ENCODE measurements at regions not wholly inside any gene's neighbourhood (a gene's known extent, or its start where the extent isn't known, plus 50 kb on each side); places are given as distances from the start of the nearest gene placed in this dataset.
"Not testable (repeated sequence)": the region's sequence is repeated elsewhere in the genome, so short reads cannot be mapped to it uniquely, and the experiment has no call there.

DNA sequence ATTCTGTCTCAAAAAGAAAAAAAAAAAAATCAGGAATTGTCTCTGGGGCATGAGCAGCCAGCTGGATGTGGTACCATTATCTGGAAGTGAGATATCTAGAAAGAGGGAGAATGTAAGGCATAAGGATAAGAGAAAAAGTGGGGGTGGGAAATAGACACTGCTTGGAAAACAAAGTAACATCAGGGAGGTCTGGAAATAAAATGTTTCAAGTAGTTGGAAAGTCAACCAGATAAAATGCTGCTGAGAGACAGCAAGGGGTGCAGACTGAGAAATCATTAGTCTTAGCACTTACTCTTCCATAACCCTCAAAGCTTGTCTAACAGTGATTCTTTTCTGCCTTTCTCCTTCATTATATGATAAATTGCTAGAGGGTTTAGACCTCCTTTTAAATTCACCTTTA, 159.7 kb upstream of the TBL1XR1 start:
- Mint-ChIP-seq H3K4me3 (no peak overlapping the region), H3K27me3 (no peaks in the 10 kb centered on the region), H3K9me3 (no peaks in the 10 kb centered on the region), H3K4me1 (peaks cover 66% of the 10 kb centered on the region), H3K36me3 (no peaks in the 10 kb centered on the region), H3K27ac (peak overlapping the region; percentile 98)

DNA sequence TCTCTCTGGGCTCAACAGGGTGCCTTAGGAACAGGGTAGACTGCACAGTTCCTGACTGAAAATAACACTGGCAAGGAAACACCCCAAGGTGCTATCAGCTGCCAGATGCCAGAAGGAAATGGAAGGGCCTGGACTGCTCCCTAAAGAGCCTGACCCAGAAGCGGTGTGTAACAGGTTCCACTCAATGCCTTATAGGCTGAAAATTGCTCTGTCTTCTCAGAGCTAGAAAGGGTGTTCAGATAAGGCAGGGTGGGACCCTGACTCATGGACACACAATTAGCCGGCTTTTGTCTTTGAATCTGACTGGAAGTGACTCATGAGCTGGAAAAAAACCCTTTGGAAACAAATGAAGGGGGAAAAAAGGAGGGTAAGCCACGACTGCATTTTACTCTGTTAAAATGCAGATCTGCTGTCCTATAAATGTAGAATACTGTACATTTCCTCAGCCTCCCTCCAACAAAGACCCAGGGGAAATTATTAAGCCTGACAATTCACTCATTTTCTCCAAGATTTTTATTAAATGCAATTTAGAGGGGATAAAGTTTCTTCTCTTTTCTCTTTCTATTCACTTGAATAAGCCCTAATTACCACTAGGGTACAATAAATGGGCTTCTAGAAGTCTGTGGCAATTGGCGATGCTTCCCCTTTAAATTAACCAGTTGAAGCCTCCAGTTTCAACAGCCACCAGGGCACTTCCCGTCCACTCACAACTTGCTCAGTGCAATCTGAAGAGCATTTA, 160.2 kb upstream of the TBL1XR1 start:
- H3K27ac Mint-ChIP-seq, result peak overlapping the region; percentile 98
- H3K27me3 Mint-ChIP-seq, result no peaks in the 10 kb centered on the region
- H3K9me3 Mint-ChIP-seq, result no peaks in the 10 kb centered on the region
- no peaks in the 10 kb centered on the region for H3K36me3 Mint-ChIP-seq
- H3K4me3 Mint-ChIP-seq, result peak overlapping the region; percentile 90
- H3K4me1 Mint-ChIP-seq, result peaks cover 63% of the 10 kb centered on the region

DNA sequence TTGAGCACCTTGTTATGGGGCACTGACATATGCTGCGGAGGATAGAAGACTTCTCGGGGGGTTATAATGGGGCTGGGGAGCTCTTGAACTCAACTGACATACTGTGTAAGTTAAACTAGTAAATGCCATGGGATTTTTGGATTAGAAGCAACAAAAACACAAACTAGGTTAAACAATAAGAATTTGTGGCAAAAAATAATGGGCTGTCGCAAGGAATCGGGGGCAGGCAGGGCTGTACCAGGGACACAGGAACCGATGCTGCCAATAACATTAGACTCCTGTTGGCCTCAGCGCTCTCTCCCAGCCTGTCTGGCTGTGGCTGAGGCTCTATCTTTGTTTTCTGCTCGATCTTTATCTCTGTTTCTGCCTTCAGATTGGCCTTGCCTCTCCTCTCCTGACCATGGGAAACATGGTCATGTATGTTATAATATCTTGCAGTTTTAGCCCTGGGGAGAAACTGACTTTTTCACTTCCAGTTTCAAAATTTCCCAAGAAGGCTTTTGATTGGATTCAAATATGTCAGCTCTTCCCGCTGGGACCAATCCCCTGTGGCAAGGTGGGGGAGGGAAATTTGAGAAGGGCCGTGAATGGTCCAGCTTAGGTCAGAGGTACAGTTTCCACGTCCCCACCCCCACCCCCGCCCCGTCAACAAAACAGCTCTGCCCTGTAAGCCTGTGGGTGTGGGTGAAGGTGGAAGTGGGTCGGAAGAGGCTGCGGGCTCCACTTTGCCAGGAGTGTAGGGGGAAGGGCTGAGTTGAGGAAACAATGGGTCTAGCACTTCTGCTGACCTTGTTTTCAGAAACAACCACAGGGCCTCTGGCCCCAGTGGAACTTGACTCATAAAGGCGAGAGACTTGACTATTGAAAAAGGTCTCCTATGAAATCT, 161.1 kb upstream of the TBL1XR1 start:
- Mint-ChIP-seq H3K36me3 (no peaks in the 10 kb centered on the region), H3K9me3 (no peaks in the 10 kb centered on the region), H3K4me3 (peak overlapping the region; percentile 90), H3K27ac (peak overlapping the region; percentile 98), H3K4me1 (peaks cover 58% of the 10 kb centered on the region), H3K27me3 (no peaks in the 10 kb centered on the region)

DNA sequence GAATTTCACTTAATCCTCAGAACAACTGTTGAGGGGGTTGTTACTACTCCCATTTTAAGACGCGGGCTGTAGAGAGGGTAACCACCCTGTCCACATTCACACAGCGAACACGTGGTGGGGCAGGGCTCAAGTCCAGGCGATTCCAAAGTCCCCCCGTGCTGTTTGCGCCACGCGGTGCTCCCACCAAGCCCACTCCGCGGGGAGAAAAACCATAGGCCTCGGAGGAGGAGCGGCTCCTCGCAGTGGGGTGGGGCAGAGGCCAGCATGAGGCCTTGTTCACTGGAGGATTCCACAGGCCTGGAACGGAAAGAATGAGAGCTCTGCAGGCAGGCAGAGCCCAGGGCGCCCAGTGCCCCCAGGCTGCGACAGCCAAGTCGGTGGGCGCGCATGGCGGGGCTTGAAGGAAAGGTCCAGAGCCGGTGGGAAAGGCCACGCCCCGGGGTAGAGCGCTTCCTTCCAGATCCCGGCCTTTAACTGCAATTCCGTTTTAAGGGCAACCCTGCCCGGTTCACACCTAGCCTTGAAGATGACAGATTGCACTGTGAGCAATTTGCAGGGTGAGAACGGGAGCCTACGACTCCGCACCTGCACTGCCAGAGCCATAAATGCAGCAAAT, 161.8 kb upstream of the TBL1XR1 start:
- H3K4me1 Mint-ChIP-seq, result peaks cover 58% of the 10 kb centered on the region
- H3K27ac Mint-ChIP-seq, result peak overlapping the region; percentile 98
- H3K36me3 Mint-ChIP-seq, result no peaks in the 10 kb centered on the region
- no peaks in the 10 kb centered on the region for H3K9me3 Mint-ChIP-seq
- peak overlapping the region; percentile 90 for H3K4me3 Mint-ChIP-seq
- H3K27me3 Mint-ChIP-seq, result no peaks in the 10 kb centered on the region

DNA sequence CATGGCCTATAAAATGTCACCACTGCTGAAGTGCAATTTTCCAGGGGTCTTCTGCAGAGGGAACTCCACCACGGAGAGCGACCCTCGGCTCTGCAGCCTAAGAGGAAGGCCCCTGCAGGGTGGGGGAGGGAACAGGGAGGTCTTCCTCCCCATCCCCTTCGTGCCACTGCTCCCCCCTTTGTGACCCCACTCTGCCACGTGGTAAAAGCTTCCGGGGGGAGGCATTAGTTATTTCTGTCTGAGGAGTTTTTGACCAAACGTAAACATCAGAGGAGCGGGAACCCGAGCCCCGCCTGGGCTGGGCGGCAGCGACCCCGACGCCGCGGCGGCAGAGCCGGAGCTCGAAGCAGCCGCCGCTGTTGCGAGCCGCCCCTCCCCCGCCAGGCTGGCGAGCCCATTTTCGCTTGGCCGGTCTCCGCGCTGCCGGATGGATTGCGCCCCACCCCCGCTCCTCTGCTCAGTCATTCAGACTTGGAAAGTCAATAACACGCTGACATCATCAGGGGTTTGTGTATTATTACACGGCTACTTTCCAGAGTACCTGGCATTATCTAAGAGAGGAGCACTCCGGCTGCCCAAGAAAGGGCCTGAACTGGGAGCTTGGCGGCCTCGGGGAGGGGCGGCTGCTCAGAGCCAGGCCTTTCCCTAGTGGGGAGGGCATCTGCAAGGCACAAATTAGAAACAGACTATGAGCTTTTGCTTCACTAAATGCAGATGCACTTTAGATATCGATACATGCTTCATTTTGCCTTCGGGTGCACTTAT, 162.5 kb upstream of the TBL1XR1 start:
- peak overlapping the region; percentile 90 for H3K4me3 Mint-ChIP-seq
- no peaks in the 10 kb centered on the region for H3K9me3 Mint-ChIP-seq
- H3K36me3 Mint-ChIP-seq, result no peaks in the 10 kb centered on the region
- H3K27ac Mint-ChIP-seq, result peak overlapping the region; percentile 98
- H3K27me3 Mint-ChIP-seq, result no peaks in the 10 kb centered on the region
- peaks cover 58% of the 10 kb centered on the region for H3K4me1 Mint-ChIP-seq

DNA sequence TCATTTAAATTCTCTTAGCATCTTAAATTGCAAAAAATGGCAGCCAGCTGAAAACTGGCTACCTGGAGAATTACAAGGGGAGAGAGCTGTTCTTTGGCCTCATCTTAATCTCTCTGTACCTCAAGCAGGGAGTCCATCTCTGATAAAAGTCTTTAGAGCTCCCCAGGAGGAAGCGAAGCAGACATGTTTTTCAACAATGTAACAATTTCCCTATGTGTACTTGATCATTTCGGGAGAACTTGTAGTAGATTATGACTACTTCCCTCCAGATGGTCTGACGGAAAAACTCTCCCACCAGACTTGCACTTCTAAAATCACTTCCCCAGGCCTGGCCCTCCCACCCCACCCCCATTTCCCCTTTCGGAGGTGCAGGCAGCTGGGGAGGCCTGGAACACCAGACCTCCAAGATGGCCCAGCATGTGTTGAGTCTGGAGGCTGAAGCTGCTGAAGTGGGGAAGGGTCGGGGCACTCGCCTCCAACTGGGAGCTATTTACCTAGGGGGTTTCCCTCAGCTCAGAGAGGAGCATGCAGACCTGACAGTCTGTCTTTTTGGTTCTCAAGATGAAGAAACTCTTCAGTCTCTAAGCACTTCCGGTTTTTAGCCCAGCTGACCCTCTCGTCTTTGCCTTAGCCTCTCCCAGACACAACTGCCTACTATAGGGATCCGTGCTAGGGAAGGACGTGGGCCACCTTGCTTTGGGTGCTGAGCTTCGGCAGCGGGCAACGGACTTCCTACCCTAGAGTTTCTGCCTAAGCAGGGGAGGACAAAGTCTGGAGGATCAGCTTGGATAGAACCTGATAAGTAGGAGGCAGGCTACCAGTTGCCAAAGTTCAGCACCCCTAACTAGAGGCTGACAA, 164.0 kb upstream of the TBL1XR1 start:
- peak overlapping the region; percentile 90 for H3K4me3 Mint-ChIP-seq
- peaks cover 52% of the 10 kb centered on the region for H3K4me1 Mint-ChIP-seq
- no peaks in the 10 kb centered on the region for H3K27me3 Mint-ChIP-seq
- no peaks in the 10 kb centered on the region for H3K9me3 Mint-ChIP-seq
- H3K36me3 Mint-ChIP-seq, result no peaks in the 10 kb centered on the region
- H3K27ac Mint-ChIP-seq, result peak overlapping the region; percentile 98

DNA sequence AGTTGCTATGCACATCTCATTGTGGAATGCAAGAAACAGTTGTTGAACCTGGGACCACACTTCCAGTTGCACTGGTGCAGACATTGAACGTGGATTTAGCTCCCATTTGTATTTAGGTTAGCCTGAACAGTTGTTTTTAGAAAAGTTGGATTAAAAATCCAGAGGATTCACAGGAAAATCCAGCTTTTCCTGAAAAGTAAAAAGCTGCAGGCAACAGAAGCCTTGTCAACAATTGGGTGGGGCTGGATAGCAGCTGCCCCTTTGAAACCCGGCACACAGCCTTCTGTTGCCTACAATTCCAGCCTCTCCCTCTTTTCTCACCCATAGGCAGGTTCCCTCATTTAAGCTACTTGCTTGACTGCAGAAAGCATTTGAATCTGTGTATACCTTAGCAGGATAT, 165.3 kb upstream of the TBL1XR1 start:
- H3K27me3 Mint-ChIP-seq, result no peaks in the 10 kb centered on the region
- no peak overlapping the region for H3K4me3 Mint-ChIP-seq
- H3K9me3 Mint-ChIP-seq, result no peaks in the 10 kb centered on the region
- peaks cover 41% of the 10 kb centered on the region for H3K4me1 Mint-ChIP-seq
- no peak overlapping the region for H3K27ac Mint-ChIP-seq
- H3K36me3 Mint-ChIP-seq, result no peaks in the 10 kb centered on the region

DNA sequence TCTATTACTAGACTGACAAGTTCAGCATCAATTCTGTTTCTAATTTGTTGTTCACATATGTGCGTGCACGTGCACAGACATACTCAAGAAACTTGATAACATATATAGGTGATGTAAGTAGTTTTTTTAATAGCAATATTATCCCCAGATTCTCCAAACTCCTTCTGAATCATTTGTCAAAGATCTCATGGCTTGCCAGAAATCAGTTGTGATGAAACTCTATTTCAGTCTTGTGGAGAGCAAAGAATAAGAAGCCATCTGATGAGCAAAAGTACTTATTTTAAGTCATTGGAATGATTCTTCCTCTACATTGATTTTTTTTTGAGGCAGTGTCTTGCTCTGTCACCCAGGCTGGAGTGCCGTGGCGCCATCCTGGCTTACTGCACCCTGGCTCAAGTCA, 167.0 kb upstream of the TBL1XR1 start:
- no peak overlapping the region for H3K4me3 Mint-ChIP-seq
- H3K36me3 Mint-ChIP-seq, result no peaks in the 10 kb centered on the region
- H3K9me3 Mint-ChIP-seq, result no peaks in the 10 kb centered on the region
- H3K4me1 Mint-ChIP-seq, result peaks cover 25% of the 10 kb centered on the region
- H3K27ac Mint-ChIP-seq, result no peak overlapping the region
- H3K27me3 Mint-ChIP-seq, result no peaks in the 10 kb centered on the region

DNA sequence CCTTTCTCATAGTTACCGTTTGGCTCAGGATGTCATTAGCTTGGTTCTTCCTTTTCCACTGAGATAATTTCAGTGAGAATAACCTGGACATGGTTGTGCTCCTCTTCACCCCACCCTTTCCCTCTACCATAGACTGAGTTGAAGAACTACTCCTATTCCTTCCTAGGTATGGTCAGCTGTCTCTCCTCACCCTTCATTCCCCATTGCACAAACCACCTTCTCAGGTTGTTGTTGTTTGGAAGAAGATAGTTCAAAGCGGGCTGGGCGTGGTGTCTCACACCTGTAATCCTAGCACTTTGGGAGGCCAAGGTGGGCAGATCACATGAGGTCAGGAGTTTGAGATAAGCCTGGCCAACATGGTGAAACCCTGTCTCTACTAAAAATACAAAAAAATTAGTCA, 168.0 kb upstream of the TBL1XR1 start:
- not testable (repeated sequence) for H3K9me3 Mint-ChIP-seq, H3K36me3 Mint-ChIP-seq, H3K27me3 Mint-ChIP-seq, H3K27ac Mint-ChIP-seq, H3K4me3 Mint-ChIP-seq
- H3K4me1 Mint-ChIP-seq, result peaks cover 14% of the 10 kb centered on the region

DNA sequence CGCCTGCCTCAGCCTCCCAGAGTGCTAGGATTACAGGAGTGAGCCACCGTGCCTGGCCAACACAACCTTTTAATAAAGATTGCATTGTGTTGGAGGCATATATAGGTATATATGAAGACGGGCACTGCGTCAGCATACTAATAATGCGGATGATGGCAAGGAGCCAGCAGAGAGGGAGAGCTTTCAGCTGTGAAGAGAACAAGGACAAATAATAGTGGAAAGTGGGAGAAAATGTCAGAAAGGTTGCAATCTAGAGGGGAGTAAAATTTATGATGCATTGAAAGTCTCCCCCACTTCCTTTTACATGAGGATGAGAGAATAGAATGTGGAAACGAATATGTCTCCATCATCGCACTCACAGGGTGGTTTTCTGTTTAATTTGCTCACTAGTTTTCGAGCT, 170.5 kb upstream of the TBL1XR1 start:
- no peaks in the 10 kb centered on the region for H3K9me3 Mint-ChIP-seq
- H3K36me3 Mint-ChIP-seq, result no peaks in the 10 kb centered on the region
- H3K27ac Mint-ChIP-seq, result no peak overlapping the region
- H3K27me3 Mint-ChIP-seq, result no peaks in the 10 kb centered on the region
- no peak overlapping the region for H3K4me3 Mint-ChIP-seq
- no peaks in the 10 kb centered on the region for H3K4me1 Mint-ChIP-seq

DNA sequence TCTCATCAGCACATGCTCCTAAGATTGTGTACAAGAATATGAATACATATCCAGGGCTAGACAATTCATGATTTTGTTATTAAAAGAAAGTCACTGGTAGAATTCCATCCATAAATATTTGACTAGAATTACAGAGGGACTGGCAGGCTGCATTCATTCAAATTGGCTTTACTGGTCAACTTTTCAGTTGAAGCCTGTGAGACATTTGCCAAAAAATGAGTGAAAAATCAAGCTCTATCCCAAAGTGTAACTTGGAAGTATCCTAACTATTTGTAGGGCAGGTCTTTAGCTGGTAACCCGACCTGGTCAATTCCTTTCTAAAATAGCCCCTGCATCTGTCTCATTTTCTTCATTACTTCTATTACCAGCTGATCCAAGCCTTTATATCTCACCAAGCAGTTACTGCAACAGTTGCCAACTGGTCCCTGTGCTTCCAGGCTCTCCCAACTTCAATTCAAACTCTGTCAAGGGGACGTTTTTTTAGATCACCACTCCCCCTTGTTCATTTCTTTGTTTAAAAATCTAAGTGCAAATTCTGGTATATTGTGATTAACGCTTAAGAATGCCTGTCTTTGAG, 173.1 kb upstream of the TBL1XR1 start:
- no peaks in the 10 kb centered on the region for H3K27me3 Mint-ChIP-seq
- H3K27ac Mint-ChIP-seq, result no peak overlapping the region

DNA sequence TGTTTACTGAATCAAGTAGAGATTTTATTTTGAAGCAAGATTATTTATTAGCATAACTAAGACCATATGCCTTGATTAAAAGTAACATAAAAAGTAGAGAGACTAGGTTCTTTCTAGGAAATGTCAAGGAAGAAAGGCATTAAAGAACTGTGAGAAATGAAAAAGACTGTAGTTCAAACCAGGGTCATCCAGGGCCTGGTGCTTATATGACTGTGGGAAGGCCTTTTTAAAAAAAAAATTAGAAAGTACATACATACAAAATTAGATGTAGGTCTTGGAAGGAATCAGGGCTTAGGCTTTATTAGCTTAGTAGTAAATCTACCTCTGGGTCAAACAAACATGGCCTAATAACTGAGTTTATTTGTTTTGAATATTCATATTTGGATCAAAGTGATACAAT, 173.9 kb upstream of the TBL1XR1 start:
- no peak overlapping the region for H3K27ac Mint-ChIP-seq
- H3K9me3 Mint-ChIP-seq, result no peaks in the 10 kb centered on the region
- H3K4me3 Mint-ChIP-seq, result no peak overlapping the region
- no peaks in the 10 kb centered on the region for H3K27me3 Mint-ChIP-seq
- no peaks in the 10 kb centered on the region for H3K4me1 Mint-ChIP-seq
- H3K36me3 Mint-ChIP-seq, result no peaks in the 10 kb centered on the region

More for the DNA sequence above, 173.1 kb upstream of the TBL1XR1 start:
- Mint-ChIP-seq H3K9me3 (no peaks in the 10 kb centered on the region), H3K4me3 (no peak overlapping the region), H3K36me3 (no peaks in the 10 kb centered on the region), H3K4me1 (no peaks in the 10 kb centered on the region)

DNA sequence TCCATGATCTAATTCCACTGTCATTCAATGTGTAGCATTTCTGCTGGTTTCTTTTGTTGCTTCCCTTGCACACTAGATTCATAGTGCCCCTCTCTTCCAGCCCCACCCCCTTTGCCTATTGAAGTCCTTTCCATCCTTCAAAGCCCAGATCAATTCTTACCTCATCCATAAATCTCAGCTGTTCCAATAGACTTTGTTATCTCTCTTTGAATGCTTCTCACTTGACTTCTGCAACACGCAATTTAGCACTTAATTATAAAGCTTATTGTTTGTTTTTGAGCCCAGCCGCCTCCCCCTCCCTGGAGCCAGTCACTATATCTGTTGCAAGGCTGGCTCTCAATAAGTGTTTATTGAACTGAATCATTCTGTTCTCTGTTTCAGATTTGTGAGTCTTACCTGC, 174.6 kb upstream of the TBL1XR1 start:
- Mint-ChIP-seq H3K27me3 (no peaks in the 10 kb centered on the region), H3K36me3 (no peaks in the 10 kb centered on the region), H3K4me1 (no peaks in the 10 kb centered on the region), H3K27ac (no peak overlapping the region), H3K9me3 (no peaks in the 10 kb centered on the region), H3K4me3 (no peak overlapping the region)

DNA sequence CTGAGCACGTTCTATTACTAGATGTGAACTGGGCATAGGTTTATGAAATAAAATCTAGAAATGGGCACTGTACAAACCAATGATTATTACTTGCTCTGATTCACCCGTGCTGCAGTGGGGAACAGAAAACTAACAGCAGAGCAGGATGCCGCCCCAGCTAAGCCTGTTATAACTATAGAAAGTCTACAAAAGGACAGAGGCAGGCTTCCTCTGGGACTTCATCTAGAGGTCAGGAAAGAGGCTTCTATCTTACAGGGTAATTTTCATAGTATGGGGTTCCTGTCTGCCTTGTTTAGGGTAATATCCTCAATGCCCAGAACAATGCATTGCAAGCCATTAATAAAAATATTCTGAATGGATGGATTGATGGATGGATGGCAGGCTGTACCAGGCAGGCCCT, 177.0 kb upstream of the TBL1XR1 start:
- Mint-ChIP-seq H3K4me1 (no peaks in the 10 kb centered on the region), H3K36me3 (no peaks in the 10 kb centered on the region), H3K27me3 (no peaks in the 10 kb centered on the region), H3K4me3 (no peak overlapping the region), H3K9me3 (no peaks in the 10 kb centered on the region), H3K27ac (no peak overlapping the region)

All from activated naive CD4-positive, alpha-beta T cell treated with anti-CD3 and anti-CD28 coated beads, Interleukin-2, amount 50 U/mL, for 24 hours (primary cell).